Smooth muscle cell (in vitro differentiated cells): ENCODE measurements at regions not wholly inside any gene's neighbourhood (a gene's known extent, or its start where the extent isn't known, plus 50 kb on each side); places are given as distances from the start of the nearest gene placed in this dataset.
"Not testable (repeated sequence)": the region's sequence is repeated elsewhere in the genome, so short reads cannot be mapped to it uniquely, and the experiment has no call there.

ENCODE experiments used
- DNase-seq: peaks from one replicate; lab custom pipeline; 2025; ENCODE audit not compliant: unreplicated experiment; lab: John Stamatoyannopoulos, UW
- H2AFZ ChIP-seq: fragments of 200-600 bp; sonication (generic); 2 replicates; pipeline ENCODE4 v1.6.0; 2016; ENCODE audit warnings: antibody characterized with exemption, low read depth, mild to moderate bottlenecking
- H3F3A ChIP-seq: fragments of 200-600 bp; sonication (generic); 2 replicates; pipeline ENCODE4 v1.6.0; 2017; ENCODE audit warnings: antibody characterized with exemption, low read depth
- H3K27ac ChIP-seq: fragments of 200-600 bp; sonication (generic); 2 replicates; pipeline ENCODE4 v1.5.1; 2016; ENCODE audit warnings: low read depth, mild to moderate bottlenecking
- H3K27me3 ChIP-seq: fragments of 200-600 bp; sonication (generic); 2 replicates; pipeline ENCODE4 v1.6.1; 2016; ENCODE audit warnings: low read depth, mild to moderate bottlenecking
- H3K36me3 ChIP-seq: fragments of 200-600 bp; sonication (generic); 2 replicates; pipeline ENCODE4 v1.5.1; 2016; ENCODE audit warnings: low read depth
- H3K4me1 ChIP-seq: fragments of 200-600 bp; sonication (generic); 2 replicates; pipeline ENCODE4 v1.5.1; 2016; ENCODE audit warnings: low read depth
- H3K4me2 ChIP-seq: fragments of 200-600 bp; sonication (generic); 2 replicates; pipeline ENCODE4 v1.6.0; 2016; ENCODE audit warnings: mild to moderate bottlenecking
- H3K4me3 ChIP-seq: fragments of 200-600 bp; sonication (generic); 2 replicates; pipeline ENCODE4 v1.5.1; 2016; ENCODE audit warnings: mild to moderate bottlenecking
- H3K79me2 ChIP-seq: fragments of 200-600 bp; sonication (generic); 2 replicates; pipeline ENCODE4 v1.6.0; 2016; ENCODE audit warnings: low read depth, mild to moderate bottlenecking
- H3K9ac ChIP-seq: fragments of 200-600 bp; sonication (generic); 2 replicates; pipeline ENCODE4 v1.6.0; 2016; ENCODE audit warnings: low read depth
- H3K9me3 ChIP-seq: fragments of 200-600 bp; sonication (generic); replicated peaks from 2 replicates; pipeline ENCODE4 v1.5.1; 2016; ENCODE audit warnings: low read depth
- H4K20me1 ChIP-seq: fragments of 200-600 bp; sonication (generic); 2 replicates; pipeline ENCODE4 v1.6.0; 2016; ENCODE audit warnings: low read depth
- CTCF ChIP-seq: fragments of 200-600 bp; sonication (generic); IDR thresholded peaks from 2 replicates; pipeline ENCODE4 v1.5.1; 2017; ENCODE audit warnings: borderline replicate concordance, mild to moderate bottlenecking, antibody characterized with exemption; ENCODE audit not compliant: insufficient read depth, poor library complexity, severe bottlenecking
- WGBS: methylation state at CpG from one replicate; pipeline ENCODE4 v1.1.7; 2016; ENCODE audit warnings: low lambda C conversion rate; 5-methylcytosine and 5-hydroxymethylcytosine counted together

- H3K4me1 ChIP-seq, result no peaks in the 10 kb centered on the region
- H2AFZ ChIP-seq, result no peak overlapping the region
- H3K36me3 ChIP-seq, result no peaks in the 10 kb centered on the region
- H3K27ac ChIP-seq, result no peak overlapping the region
- no peaks in the 10 kb centered on the region for H3K79me2 ChIP-seq
- H3K9ac ChIP-seq, result no peak overlapping the region
- no peak for TF ChIP-seq CTCF
- 93% methylated on average over 2 of the region's 2 CpGs for WGBS
- DNase-seq, result no peak
- H3K4me3 ChIP-seq, result no peak overlapping the region
- H3K9me3 ChIP-seq, result no peaks in the 10 kb centered on the region
- no peak overlapping the region for H3K4me2 ChIP-seq
- no peaks in the 10 kb centered on the region for H4K20me1 ChIP-seq
- H3K27me3 ChIP-seq, result peaks cover 13% of the 10 kb centered on the region
- H3F3A ChIP-seq, result no peaks in the 10 kb centered on the region
These were observed 722.4 kb upstream of the AUTS2 start for GRCh38 chr7:68875857-68876256.

- H3K27me3 ChIP-seq, H3K4me3 ChIP-seq, H3K27ac ChIP-seq, H2AFZ ChIP-seq, DNase-seq, H3K9me3 ChIP-seq, H3F3A ChIP-seq, H4K20me1 ChIP-seq, H3K4me2 ChIP-seq, H3K4me1 ChIP-seq, H3K79me2 ChIP-seq, H3K36me3 ChIP-seq, H3K9ac ChIP-seq: not testable (repeated sequence)
- 95% methylated on average over 1 of the region's 1 CpG for WGBS
These were observed 711.2 kb upstream of the AUTS2 start for GRCh38 chr7:68887116-68887515.

- no peaks in the 10 kb centered on the region for H3K36me3 ChIP-seq
- H3K4me3 ChIP-seq, result no peak overlapping the region
- no peaks in the 10 kb centered on the region for H3K27me3 ChIP-seq
- H3K27ac ChIP-seq, result no peak overlapping the region
- no peak overlapping the region for H3K4me2 ChIP-seq
- no peaks in the 10 kb centered on the region for H4K20me1 ChIP-seq
- H3K79me2 ChIP-seq, result no peaks in the 10 kb centered on the region
- WGBS, result 27% methylated on average over 3 of the region's 3 CpGs
- H3F3A ChIP-seq, result no peaks in the 10 kb centered on the region
- no peaks in the 10 kb centered on the region for H3K9me3 ChIP-seq
- DNase-seq, result no peak
- H3K4me1 ChIP-seq, result no peaks in the 10 kb centered on the region
- H2AFZ ChIP-seq, result no peak overlapping the region
- no peak overlapping the region for H3K9ac ChIP-seq
- TF ChIP-seq CTCF, result no peak
These were observed 709.3 kb upstream of the AUTS2 start for GRCh38 chr7:68888971-68889385.

GRCh38 chr7:68892236-68892635, 706.0 kb upstream of the AUTS2 start:
- Histone ChIP-seq H2AFZ (no peak overlapping the region), H3K27ac (peak overlapping the region; percentile 2), H3K36me3 (no peaks in the 10 kb centered on the region), H3K9me3 (no peaks in the 10 kb centered on the region), H3F3A (no peaks in the 10 kb centered on the region), H3K79me2 (no peaks in the 10 kb centered on the region), H3K4me1 (no peaks in the 10 kb centered on the region), H3K4me2 (no peak overlapping the region), H3K9ac (no peak overlapping the region), H4K20me1 (no peaks in the 10 kb centered on the region), H3K4me3 (no peak overlapping the region), H3K27me3 (no peaks in the 10 kb centered on the region)
- no peak for TF ChIP-seq CTCF
- WGBS, result 8% methylated on average over 3 of the region's 3 CpGs
- DNase-seq, result no peak
